Right lobe of liver (tissue), 4 donors: ENCODE measurements at regions not wholly inside any gene's neighbourhood (a gene's known extent, or its start where the extent isn't known, plus 50 kb on each side); places are given as distances from the start of the nearest gene placed in this dataset.

ENCODE experiments used
- POLR2A ChIP-seq: fragments of 450-650 bp; IDR thresholded peaks from one replicate; pipeline ENCODE4 v1.6.1; 2017; ENCODE audit warnings: antibody characterized with exemption, mild to moderate bottlenecking
- TF ChIP-seq, protein P1 (sequence below), 4 donors: fragments of 200-600 bp in 3 of 4; fragments of 450-650 bp in 1 of 4; IDR thresholded peaks; one replicate each; pipeline versions ENCODE4 v1.5.1 to v1.8.0; 2016 to 2022; ENCODE audit warnings: antibody characterized with exemption in 4 of 4, mild to moderate bottlenecking in 2 of 4
- donor health status: DM: no; HTN: no; CAD: no.
- donor health status: DM: no; HTN: no; CAD: no.
- donor health status: DM: no; HTN: yes; CAD: no.

- TF ChIP-seq POLR2A = no peak
- TF ChIP-seq, protein P1, sequence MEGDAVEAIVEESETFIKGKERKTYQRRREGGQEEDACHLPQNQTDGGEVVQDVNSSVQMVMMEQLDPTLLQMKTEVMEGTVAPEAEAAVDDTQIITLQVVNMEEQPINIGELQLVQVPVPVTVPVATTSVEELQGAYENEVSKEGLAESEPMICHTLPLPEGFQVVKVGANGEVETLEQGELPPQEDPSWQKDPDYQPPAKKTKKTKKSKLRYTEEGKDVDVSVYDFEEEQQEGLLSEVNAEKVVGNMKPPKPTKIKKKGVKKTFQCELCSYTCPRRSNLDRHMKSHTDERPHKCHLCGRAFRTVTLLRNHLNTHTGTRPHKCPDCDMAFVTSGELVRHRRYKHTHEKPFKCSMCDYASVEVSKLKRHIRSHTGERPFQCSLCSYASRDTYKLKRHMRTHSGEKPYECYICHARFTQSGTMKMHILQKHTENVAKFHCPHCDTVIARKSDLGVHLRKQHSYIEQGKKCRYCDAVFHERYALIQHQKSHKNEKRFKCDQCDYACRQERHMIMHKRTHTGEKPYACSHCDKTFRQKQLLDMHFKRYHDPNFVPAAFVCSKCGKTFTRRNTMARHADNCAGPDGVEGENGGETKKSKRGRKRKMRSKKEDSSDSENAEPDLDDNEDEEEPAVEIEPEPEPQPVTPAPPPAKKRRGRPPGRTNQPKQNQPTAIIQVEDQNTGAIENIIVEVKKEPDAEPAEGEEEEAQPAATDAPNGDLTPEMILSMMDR (IDR thresholded peaks at IDR 0.05) = no peak
Observed at GRCh38 chr11:81568918-81569317, 1164.7 kb downstream of the FAM181B start.
